H1 (cell line): ENCODE measurements at regions not wholly inside any gene's neighbourhood (a gene's known extent, or its start where the extent isn't known, plus 50 kb on each side); places are given as distances from the start of the nearest gene placed in this dataset.

Experiments used
- CEBPB ChIP-seq: IDR thresholded peaks from 2 replicates; pipeline ENCODE4 v1.6.1; 2012; ENCODE audit warnings: low read depth, low read length
- CTBP2 ChIP-seq: IDR thresholded peaks from 2 replicates; pipeline ENCODE4 v1.7.0; 2011; ENCODE audit warnings: borderline replicate concordance, mild to moderate bottlenecking, moderate library complexity, mixed read lengths, low read length; ENCODE audit not compliant: insufficient read depth, insufficient read length

DNA sequence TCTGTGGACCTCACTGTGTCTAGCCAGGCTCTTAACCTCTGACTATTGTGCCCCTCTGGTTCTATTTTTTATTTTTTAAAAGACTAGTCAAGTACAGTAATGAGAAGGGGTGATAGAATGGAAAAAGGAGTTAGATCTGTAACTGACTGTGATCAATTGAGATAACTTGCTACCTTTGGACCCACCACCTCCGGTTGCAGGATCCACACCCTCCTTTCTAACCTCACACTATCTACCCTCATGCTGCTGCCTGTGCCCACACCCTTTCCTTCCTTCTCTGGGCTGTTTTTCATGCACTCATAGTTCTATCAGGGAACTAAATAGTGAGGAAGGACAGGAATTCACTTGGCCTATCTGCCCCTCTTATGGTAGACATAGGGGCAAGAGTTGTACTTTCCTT, 172.3 kb downstream of the KATNIP start (continued):
- TF ChIP-seq CTBP2 (no peak), CEBPB (no peak)
- TF ChIP-seq, all 59 proteins: peak for 0
